ENCODE measurements at regions not wholly inside any gene's neighbourhood (a gene's known extent, or its start where the extent isn't known, plus 50 kb on each side); places are given as distances from the start of the nearest gene placed in this dataset.

GRCh38 chr17:27081002-27081638 lies 212.8 kb upstream of the WSB1 start:
- Histone ChIP-seq H3K4me1 (ENCODE audit: insufficient read depth, low read length) (no peaks in the 10 kb centered on the region), H3K79me2 (ENCODE audit: insufficient read depth, low read length) (no peaks in the 10 kb centered on the region), H3K36me3 (ENCODE audit: insufficient read depth, low read length) (no peaks in the 10 kb centered on the region), H3K27me3 (ENCODE audit: insufficient read depth, low read length, poor library complexity) (no peaks in the 10 kb centered on the region), H3K27ac (ENCODE audit: low read length) (no peak overlapping the region), H3K9ac (ENCODE audit: low read depth, low read length) (no peak overlapping the region), H3K4me2 (ENCODE audit: insufficient read depth, low read length) (no peak overlapping the region), H2AFZ (ENCODE audit: low read depth, low read length) (no peak overlapping the region), H3K9me3 (ENCODE audit: insufficient read depth, low read length, severe bottlenecking) (no peaks in the 10 kb centered on the region), H3K4me3 (ENCODE audit: low read depth in 1 of 2, low read length in 2 of 2) (no peak overlapping the region), H4K20me1 (ENCODE audit: insufficient read depth, low read length) (no peaks in the 10 kb centered on the region)
- no peak for DNase-seq
- TF ChIP-seq EZH2 (IDR thresholded peaks at IDR 0.05; ENCODE audit: borderline replicate concordance, low read depth, low read length, severe bottlenecking) = no peak
- no peak for TF ChIP-seq CTCF (IDR thresholded peaks at IDR 0.05; ENCODE audit: borderline replicate concordance, extremely low read depth, low read length, poor library complexity, severe bottlenecking)
- no peak for ATAC-seq (ENCODE audit: insufficient read depth, low read depth)

- H3K36me3 ChIP-seq (ENCODE audit: insufficient read depth, low read length) = no peaks in the 10 kb centered on the region
- no peak overlapping the region for H3K27ac ChIP-seq (ENCODE audit: low read length)
- DNase-seq (no peak), ATAC-seq (ENCODE audit: insufficient read depth, low read depth) (no peak)
- H3K4me1 ChIP-seq (ENCODE audit: insufficient read depth, low read length) = no peaks in the 10 kb centered on the region
- H3K27me3 ChIP-seq (ENCODE audit: insufficient read depth, low read length, poor library complexity) = no peaks in the 10 kb centered on the region
- no peak overlapping the region for H3K9ac ChIP-seq (ENCODE audit: low read depth, low read length)
- H4K20me1 ChIP-seq (ENCODE audit: insufficient read depth, low read length) = no peaks in the 10 kb centered on the region
- no peak for TF ChIP-seq EZH2 (IDR thresholded peaks at IDR 0.05; ENCODE audit: borderline replicate concordance, low read depth, low read length, severe bottlenecking)
- no peak for TF ChIP-seq CTCF (IDR thresholded peaks at IDR 0.05; ENCODE audit: borderline replicate concordance, extremely low read depth, low read length, poor library complexity, severe bottlenecking)
- H3K79me2 ChIP-seq (ENCODE audit: insufficient read depth, low read length) = no peaks in the 10 kb centered on the region
- no peak overlapping the region for H3K4me3 ChIP-seq (ENCODE audit: low read depth in 1 of 2, low read length in 2 of 2)
- H2AFZ ChIP-seq (ENCODE audit: low read depth, low read length) = no peak overlapping the region
- no peaks in the 10 kb centered on the region for H3K9me3 ChIP-seq (ENCODE audit: insufficient read depth, low read length, severe bottlenecking)
- H3K4me2 ChIP-seq (ENCODE audit: insufficient read depth, low read length) = no peak overlapping the region
These were observed 211.7 kb upstream of the WSB1 start for GRCh38 chr17:27082023-27082774.

GRCh38 chr17:27082775-27083154 lies 211.1 kb upstream of the WSB1 start:
- TF ChIP-seq EZH2 (IDR thresholded peaks at IDR 0.05; ENCODE audit: borderline replicate concordance, low read depth, low read length, severe bottlenecking) (no peak), CTCF (IDR thresholded peaks at IDR 0.05; ENCODE audit: borderline replicate concordance, extremely low read depth, low read length, poor library complexity, severe bottlenecking) (no peak)
- no peak overlapping the region for H3K4me2 ChIP-seq (ENCODE audit: insufficient read depth, low read length)
- no peaks in the 10 kb centered on the region for H3K9me3 ChIP-seq (ENCODE audit: insufficient read depth, low read length, severe bottlenecking)
- H3K79me2 ChIP-seq (ENCODE audit: insufficient read depth, low read length) = no peaks in the 10 kb centered on the region
- no peaks in the 10 kb centered on the region for H3K36me3 ChIP-seq (ENCODE audit: insufficient read depth, low read length)
- no peak overlapping the region for H3K9ac ChIP-seq (ENCODE audit: low read depth, low read length)
- H3K27ac ChIP-seq (ENCODE audit: low read length) = no peak overlapping the region
- no peak overlapping the region for H2AFZ ChIP-seq (ENCODE audit: low read depth, low read length)
- H3K4me1 ChIP-seq (ENCODE audit: insufficient read depth, low read length) = no peaks in the 10 kb centered on the region
- DNase-seq (no peak), ATAC-seq (ENCODE audit: insufficient read depth, low read depth) (no peak)
- H3K4me3 ChIP-seq (ENCODE audit: low read depth in 1 of 2, low read length in 2 of 2) = no peak overlapping the region
- no peaks in the 10 kb centered on the region for H4K20me1 ChIP-seq (ENCODE audit: insufficient read depth, low read length)
- H3K27me3 ChIP-seq (ENCODE audit: insufficient read depth, low read length, poor library complexity) = no peaks in the 10 kb centered on the region

Measured in DND-41 (cell line).